OCI-LY3 (cell line): ENCODE measurements at regions not wholly inside any gene's neighbourhood (a gene's known extent, or its start where the extent isn't known, plus 50 kb on each side); places are given as distances from the start of the nearest gene placed in this dataset.

ENCODE experiments used
- EZH2phosphoT487 ChIP-seq: fragments of 200-600 bp; shearing (Covaris generic); IDR thresholded peaks from 2 replicates; pipeline ENCODE4 v1.6.1; 2018; ENCODE audit warnings: antibody characterized with exemption, mixed run types, low read depth
- TF ChIP-seq, protein P1 (sequence below): fragments of 200-600, 300-600 bp; sonication (generic); IDR thresholded peaks from 2 replicates; pipeline ENCODE4 v1.5.1; 2014; ENCODE audit warnings: antibody characterized with exemption, low read length, low read depth

- TF ChIP-seq, protein P1, sequence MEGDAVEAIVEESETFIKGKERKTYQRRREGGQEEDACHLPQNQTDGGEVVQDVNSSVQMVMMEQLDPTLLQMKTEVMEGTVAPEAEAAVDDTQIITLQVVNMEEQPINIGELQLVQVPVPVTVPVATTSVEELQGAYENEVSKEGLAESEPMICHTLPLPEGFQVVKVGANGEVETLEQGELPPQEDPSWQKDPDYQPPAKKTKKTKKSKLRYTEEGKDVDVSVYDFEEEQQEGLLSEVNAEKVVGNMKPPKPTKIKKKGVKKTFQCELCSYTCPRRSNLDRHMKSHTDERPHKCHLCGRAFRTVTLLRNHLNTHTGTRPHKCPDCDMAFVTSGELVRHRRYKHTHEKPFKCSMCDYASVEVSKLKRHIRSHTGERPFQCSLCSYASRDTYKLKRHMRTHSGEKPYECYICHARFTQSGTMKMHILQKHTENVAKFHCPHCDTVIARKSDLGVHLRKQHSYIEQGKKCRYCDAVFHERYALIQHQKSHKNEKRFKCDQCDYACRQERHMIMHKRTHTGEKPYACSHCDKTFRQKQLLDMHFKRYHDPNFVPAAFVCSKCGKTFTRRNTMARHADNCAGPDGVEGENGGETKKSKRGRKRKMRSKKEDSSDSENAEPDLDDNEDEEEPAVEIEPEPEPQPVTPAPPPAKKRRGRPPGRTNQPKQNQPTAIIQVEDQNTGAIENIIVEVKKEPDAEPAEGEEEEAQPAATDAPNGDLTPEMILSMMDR = no peak
- TF ChIP-seq EZH2phosphoT487 = no peak
These were observed 109.0 kb downstream of the ZNF518B start for GRCh38 chr4:10348241-10348640.
